ENCODE measurements at regions not wholly inside any gene's neighbourhood (a gene's known extent, or its start where the extent isn't known, plus 50 kb on each side); places are given as distances from the start of the nearest gene placed in this dataset.

GRCh38 chr5:58335518-58335917 is 124.4 kb downstream of the PLK2 start:
- TF ChIP-seq EZH2 (IDR thresholded peaks at IDR 0.05) = no peak
- TF ChIP-seq POLR2AphosphoS5 (IDR thresholded peaks at IDR 0.05; ENCODE audit: borderline replicate concordance, low read depth, low read length) = no peak
- TF ChIP-seq FOXP2 (optimal IDR thresholded peaks at IDR 0.05; ENCODE audit: control extremely low read depth, extremely low read length, insufficient read depth) = no peak

All from SK-N-MC (cell line).